ENCODE measurements at regions not wholly inside any gene's neighbourhood (a gene's known extent, or its start where the extent isn't known, plus 50 kb on each side); places are given as distances from the start of the nearest gene placed in this dataset.
"Not testable (repeated sequence)": the region's sequence is repeated elsewhere in the genome, so short reads cannot be mapped to it uniquely, and the experiment has no call there.

GRCh38 chr9:103242486-103242885, 247.4 kb downstream of the CYLC2 start:
- no peak for DNase-seq

GRCh38 chr9:103243553-103243952, 248.4 kb downstream of the CYLC2 start:
- no peak for DNase-seq

- peak; percentile 39 for DNase-seq
These were observed 250.2 kb downstream of the CYLC2 start for GRCh38 chr9:103245369-103245768.

- DNase-seq = no peak
These were observed 266.8 kb downstream of the CYLC2 start for GRCh38 chr9:103261951-103262350.

- no peak for DNase-seq
These were observed 270.9 kb downstream of the CYLC2 start for GRCh38 chr9:103266064-103266463.

GRCh38 chr9:103277240-103277639, 282.1 kb downstream of the CYLC2 start:
- DNase-seq = no peak

GRCh38 chr9:103281126-103281525, 286.0 kb downstream of the CYLC2 start:
- no peak for DNase-seq

- DNase-seq = no peak
These were observed 292.2 kb downstream of the CYLC2 start for GRCh38 chr9:103287361-103287760.

GRCh38 chr9:103296189-103296588, 301.1 kb downstream of the CYLC2 start:
- DNase-seq = no peak

GRCh38 chr9:103301051-103301450, 305.9 kb downstream of the CYLC2 start:
- no peak for DNase-seq

GRCh38 chr9:103304797-103305196, 309.7 kb downstream of the CYLC2 start:
- DNase-seq = no peak

GRCh38 chr9:103319979-103320378, 324.8 kb downstream of the CYLC2 start:
- DNase-seq = no peak

- no peak for DNase-seq
These were observed 328.6 kb downstream of the CYLC2 start for GRCh38 chr9:103323699-103324098.

GRCh38 chr9:103335461-103335860, 340.3 kb downstream of the CYLC2 start:
- DNase-seq = no peak

- DNase-seq = no peak
These were observed 359.9 kb downstream of the CYLC2 start for GRCh38 chr9:103355000-103355399.

GRCh38 chr9:103357980-103358379, 362.8 kb downstream of the CYLC2 start:
- DNase-seq = not testable (repeated sequence)

GRCh38 chr9:103361906-103362305, 366.8 kb downstream of the CYLC2 start:
- DNase-seq = no peak

GRCh38 chr9:103362986-103363385, 367.9 kb downstream of the CYLC2 start:
- DNase-seq = no peak

GRCh38 chr9:103364753-103365152, 369.6 kb downstream of the CYLC2 start:
- DNase-seq = no peak

- no peak for DNase-seq
These were observed 376.0 kb downstream of the CYLC2 start for GRCh38 chr9:103371152-103371551.

GRCh38 chr9:103372828-103373227, 377.7 kb downstream of the CYLC2 start:
- no peak for DNase-seq

GRCh38 chr9:103377667-103378066, 382.5 kb downstream of the CYLC2 start:
- DNase-seq = no peak

- DNase-seq = peak; percentile 32
These were observed 402.9 kb downstream of the CYLC2 start for GRCh38 chr9:103397868-103398600.

GRCh38 chr9:103399535-103399934, 404.4 kb downstream of the CYLC2 start:
- no peak for DNase-seq

- DNase-seq = no peak
These were observed 412.1 kb downstream of the CYLC2 start for GRCh38 chr9:103407260-103407659.
